Central memory CD4-positive, alpha-beta T cell (primary cell): ENCODE measurements at regions not wholly inside any gene's neighbourhood (a gene's known extent, or its start where the extent isn't known, plus 50 kb on each side); places are given as distances from the start of the nearest gene placed in this dataset.
"Not testable (repeated sequence)": the region's sequence is repeated elsewhere in the genome, so short reads cannot be mapped to it uniquely, and the experiment has no call there.

Experiments
- DNase-seq: peaks from one replicate; pipeline ENCODE4 v3.0.0; 2022

GRCh38 chr7:32645255-32645654 lies 150.0 kb downstream of the AVL9 start:
- not testable (repeated sequence) for DNase-seq

GRCh38 chr7:32643194-32643593 lies 147.9 kb downstream of the AVL9 start:
- no peak for DNase-seq

- DNase-seq, result no peak
Measured at GRCh38 chr7:32639122-32639521, 143.8 kb downstream of the AVL9 start.

- DNase-seq, result not testable (repeated sequence)
Measured at GRCh38 chr7:32638479-32639121, 143.3 kb downstream of the AVL9 start.
